ENCODE measurements at regions not wholly inside any gene's neighbourhood (a gene's known extent, or its start where the extent isn't known, plus 50 kb on each side); places are given as distances from the start of the nearest gene placed in this dataset.

DNA sequence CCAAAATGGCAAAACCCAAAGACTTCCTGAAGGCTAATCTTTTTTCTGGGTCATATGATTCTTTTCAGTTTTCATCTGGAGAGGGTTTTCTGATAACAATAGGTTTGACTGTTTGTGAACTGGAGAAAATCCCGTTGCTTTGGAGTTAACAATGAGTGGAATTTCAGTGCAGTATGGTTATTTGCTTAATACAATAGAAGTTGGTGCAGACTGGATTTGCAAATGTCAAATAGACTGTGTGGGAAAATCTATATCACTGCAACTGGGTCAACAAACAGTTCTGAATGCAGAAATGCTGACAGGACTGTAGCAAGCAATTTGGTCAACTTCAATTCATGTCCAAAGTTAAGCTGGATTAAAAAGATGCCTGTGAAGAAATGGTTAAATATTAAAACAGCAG, 267.5 kb upstream of the ARGLU1 start:
- DNase-seq = no peak
- Histone ChIP-seq H3K27me3 (ENCODE audit: low read depth) (no peaks in the 10 kb centered on the region), H3K4me1 (no peaks in the 10 kb centered on the region), H3K27ac (no peak overlapping the region), H3K4me3 (no peak overlapping the region), H3K36me3 (no peaks in the 10 kb centered on the region), H3K9me3 (no peaks in the 10 kb centered on the region)
- intact Hi-C loops (cut with DNase I) = no loop called here
- ATAC-seq = no peak
- TF ChIP-seq, protein P1, sequence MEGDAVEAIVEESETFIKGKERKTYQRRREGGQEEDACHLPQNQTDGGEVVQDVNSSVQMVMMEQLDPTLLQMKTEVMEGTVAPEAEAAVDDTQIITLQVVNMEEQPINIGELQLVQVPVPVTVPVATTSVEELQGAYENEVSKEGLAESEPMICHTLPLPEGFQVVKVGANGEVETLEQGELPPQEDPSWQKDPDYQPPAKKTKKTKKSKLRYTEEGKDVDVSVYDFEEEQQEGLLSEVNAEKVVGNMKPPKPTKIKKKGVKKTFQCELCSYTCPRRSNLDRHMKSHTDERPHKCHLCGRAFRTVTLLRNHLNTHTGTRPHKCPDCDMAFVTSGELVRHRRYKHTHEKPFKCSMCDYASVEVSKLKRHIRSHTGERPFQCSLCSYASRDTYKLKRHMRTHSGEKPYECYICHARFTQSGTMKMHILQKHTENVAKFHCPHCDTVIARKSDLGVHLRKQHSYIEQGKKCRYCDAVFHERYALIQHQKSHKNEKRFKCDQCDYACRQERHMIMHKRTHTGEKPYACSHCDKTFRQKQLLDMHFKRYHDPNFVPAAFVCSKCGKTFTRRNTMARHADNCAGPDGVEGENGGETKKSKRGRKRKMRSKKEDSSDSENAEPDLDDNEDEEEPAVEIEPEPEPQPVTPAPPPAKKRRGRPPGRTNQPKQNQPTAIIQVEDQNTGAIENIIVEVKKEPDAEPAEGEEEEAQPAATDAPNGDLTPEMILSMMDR (IDR thresholded peaks at IDR 0.05) = no peak

DNA sequence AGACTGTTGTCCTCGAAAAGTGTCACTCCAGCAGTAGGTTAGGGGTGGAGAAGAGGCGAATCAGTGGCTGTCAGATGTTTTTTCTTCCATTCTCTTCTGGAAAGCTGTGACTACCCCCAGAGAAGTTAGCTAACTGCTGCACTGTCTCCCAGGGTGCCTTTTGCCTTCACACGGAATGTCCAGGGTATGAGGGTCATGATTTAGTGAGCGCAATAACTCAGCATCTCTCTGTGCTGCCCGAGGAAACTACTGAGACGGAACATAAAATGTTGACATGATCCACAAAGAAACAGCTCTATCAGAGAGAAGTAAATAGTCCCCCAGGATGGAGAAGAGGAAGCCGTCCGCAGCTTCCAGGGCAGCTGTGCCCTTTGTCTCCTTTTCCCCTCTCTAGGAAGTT, 254.0 kb upstream of the ARGLU1 start:
- Histone ChIP-seq H3K27ac (no peak overlapping the region), H3K4me1 (no peaks in the 10 kb centered on the region), H3K36me3 (no peaks in the 10 kb centered on the region), H3K9me3 (peaks cover 6% of the 10 kb centered on the region), H3K27me3 (ENCODE audit: low read depth) (no peaks in the 10 kb centered on the region), H3K4me3 (no peak overlapping the region)
- intact Hi-C loops (cut with DNase I) = no loop called here
- DNase-seq (no peak), ATAC-seq (no peak)
- TF ChIP-seq, protein P1 (IDR thresholded peaks at IDR 0.05) = no peak

DNA sequence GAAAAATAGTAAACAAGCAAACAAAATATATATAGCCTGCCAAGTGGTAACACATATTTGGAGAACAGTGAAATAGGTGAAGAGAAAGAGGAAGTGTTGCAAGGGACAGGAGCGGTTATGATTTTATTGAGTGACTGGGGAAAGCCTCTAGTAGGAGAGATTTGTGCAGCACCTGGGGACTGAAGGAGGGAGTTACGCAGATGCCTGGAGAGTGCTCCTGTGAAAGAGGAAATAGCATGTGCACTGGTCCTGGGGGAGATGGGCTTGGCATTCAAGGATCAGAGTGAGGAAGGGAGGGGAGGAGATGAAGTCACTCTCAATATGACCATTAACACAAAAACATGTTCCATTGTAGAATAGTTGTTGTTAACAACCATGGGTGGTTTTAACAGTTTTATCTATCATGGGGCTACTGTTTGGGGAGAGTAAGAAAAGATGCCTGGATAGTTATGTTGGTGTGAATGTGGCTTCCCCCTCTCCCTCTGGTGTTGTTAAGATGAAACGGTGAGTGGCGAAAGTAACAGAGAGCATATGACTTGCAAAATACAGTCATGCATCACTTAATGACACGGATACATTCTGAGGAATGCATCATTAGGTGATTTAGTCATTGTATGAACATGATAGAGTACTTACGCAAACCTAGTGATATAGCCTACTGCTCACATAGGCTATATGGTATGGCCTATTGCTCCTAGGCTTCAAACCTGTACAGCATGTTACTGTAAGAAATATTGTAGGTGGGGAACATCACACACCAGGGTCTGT, 251.7 kb upstream of the ARGLU1 start:
- no peaks in the 10 kb centered on the region for H3K4me1 ChIP-seq
- no peak overlapping the region for H3K4me3 ChIP-seq
- no peaks in the 10 kb centered on the region for H3K9me3 ChIP-seq
- no peak overlapping the region for H3K27ac ChIP-seq
- no peak for ATAC-seq
- no peaks in the 10 kb centered on the region for H3K36me3 ChIP-seq
- TF ChIP-seq, protein P1 (IDR thresholded peaks at IDR 0.05) = no peak
- H3K27me3 ChIP-seq (ENCODE audit: low read depth) = no peaks in the 10 kb centered on the region
- intact Hi-C loops (cut with DNase I) = no loop called here
- DNase-seq = no peak

DNA sequence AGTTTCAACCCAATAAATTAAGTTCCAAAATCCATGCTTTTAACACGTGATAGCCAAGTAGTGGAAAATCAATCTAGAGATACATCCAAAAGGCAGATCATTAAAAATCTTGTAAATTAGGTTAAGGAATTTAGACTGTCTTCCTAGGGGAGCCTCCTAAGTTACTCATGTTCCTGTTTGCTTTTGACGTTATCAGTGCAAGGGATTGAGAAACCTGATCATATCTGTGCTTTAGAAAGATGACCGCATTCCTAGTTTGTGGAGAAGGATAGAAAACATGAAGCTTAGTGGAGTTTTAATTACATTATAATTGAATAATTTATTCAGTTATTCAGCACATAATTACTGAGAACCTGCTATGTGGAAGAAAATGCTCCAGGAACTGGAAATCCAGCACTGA, 251.0 kb upstream of the ARGLU1 start:
- intact Hi-C loops (cut with DNase I) = no loop called here
- no peak for DNase-seq
- no peaks in the 10 kb centered on the region for H3K9me3 ChIP-seq
- no peaks in the 10 kb centered on the region for H3K27me3 ChIP-seq (ENCODE audit: low read depth)
- no peaks in the 10 kb centered on the region for H3K36me3 ChIP-seq
- no peaks in the 10 kb centered on the region for H3K4me1 ChIP-seq
- H3K4me3 ChIP-seq = no peak overlapping the region
- TF ChIP-seq, protein P1 (IDR thresholded peaks at IDR 0.05) = no peak
- no peak for ATAC-seq
- H3K27ac ChIP-seq = no peak overlapping the region

DNA sequence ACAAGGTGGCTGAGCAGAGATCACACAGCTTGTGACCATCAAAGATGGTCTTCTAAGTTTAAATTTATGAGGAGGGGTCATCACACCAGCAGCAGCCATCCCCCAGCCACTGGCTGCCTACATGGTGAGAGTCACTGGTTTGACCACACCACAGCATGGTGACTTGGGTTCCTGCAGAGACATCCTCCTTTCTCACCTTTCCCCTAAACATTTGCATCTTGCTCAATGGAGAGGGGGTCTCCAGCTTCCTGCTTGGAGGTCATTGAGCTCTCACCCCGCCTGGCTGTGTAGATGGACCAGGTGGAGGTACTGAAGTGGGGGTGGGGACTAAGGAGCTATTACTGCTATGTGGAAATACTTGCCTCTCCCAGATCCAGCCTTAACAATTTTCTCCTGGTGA, 247.6 kb upstream of the ARGLU1 start:
- intact Hi-C loops (cut with DNase I) = no loop called here
- Histone ChIP-seq H3K36me3 (no peaks in the 10 kb centered on the region), H3K9me3 (no peaks in the 10 kb centered on the region), H3K4me1 (no peaks in the 10 kb centered on the region), H3K27ac (no peak overlapping the region), H3K4me3 (no peak overlapping the region), H3K27me3 (ENCODE audit: low read depth) (no peaks in the 10 kb centered on the region)
- ATAC-seq (no peak), DNase-seq (no peak)
- TF ChIP-seq, protein P1 (IDR thresholded peaks at IDR 0.05) = no peak

Data from lower lobe of right lung (tissue), 2 donors.